HPDE6-E6E7 (cell line): ENCODE measurements at regions not wholly inside any gene's neighbourhood (a gene's known extent, or its start where the extent isn't known, plus 50 kb on each side); places are given as distances from the start of the nearest gene placed in this dataset.

Experiments
- DNase-seq: peaks from one replicate; pipeline ENCODE4 v3.0.0; 2011; ENCODE audit warnings: missing footprints; ENCODE audit errors: extremely low spot score

GRCh38 chr5:135204151-135204600, 170.1 kb upstream of the PITX1 start:
- DNase-seq, result no peak

GRCh38 chr5:135203593-135204036, 169.6 kb upstream of the PITX1 start:
- DNase-seq, result no peak

- no peak for DNase-seq
Measured at GRCh38 chr5:135203019-135203418, 169.0 kb upstream of the PITX1 start.

- DNase-seq, result no peak
Measured at GRCh38 chr5:135199919-135200318, 165.9 kb upstream of the PITX1 start.

GRCh38 chr5:135196483-135196882, 162.5 kb upstream of the PITX1 start:
- no peak for DNase-seq

- no peak for DNase-seq
Measured at GRCh38 chr5:135195270-135195608, 161.2 kb upstream of the PITX1 start.

GRCh38 chr5:135194573-135195269, 160.7 kb upstream of the PITX1 start:
- no peak for DNase-seq

- DNase-seq, result no peak
Measured at GRCh38 chr5:135194126-135194488, 160.1 kb upstream of the PITX1 start.

- no peak for DNase-seq
Measured at GRCh38 chr5:135193213-135194125, 159.4 kb upstream of the PITX1 start.

- DNase-seq, result no peak
Measured at GRCh38 chr5:135192351-135192750, 158.3 kb upstream of the PITX1 start.

GRCh38 chr5:135191084-135191826, 157.2 kb upstream of the PITX1 start:
- peak; percentile 76 for DNase-seq

- DNase-seq, result no peak
Measured at GRCh38 chr5:135190416-135191083, 156.5 kb upstream of the PITX1 start.

GRCh38 chr5:135189024-135189423, 155.0 kb upstream of the PITX1 start:
- no peak for DNase-seq

- DNase-seq, result no peak
Measured at GRCh38 chr5:135188233-135188914, 154.3 kb upstream of the PITX1 start.

- DNase-seq, result peak; percentile 58
Measured at GRCh38 chr5:135186662-135187522, 152.9 kb upstream of the PITX1 start.

- no peak for DNase-seq
Measured at GRCh38 chr5:135185481-135186065, 151.5 kb upstream of the PITX1 start.

GRCh38 chr5:135184646-135185045, 150.6 kb upstream of the PITX1 start:
- DNase-seq, result no peak

- peak; percentile 58 for DNase-seq
Measured at GRCh38 chr5:135183464-135183863, 149.4 kb upstream of the PITX1 start.

- no peak for DNase-seq
Measured at GRCh38 chr5:135182675-135183074, 148.6 kb upstream of the PITX1 start.

- DNase-seq, result no peak
Measured at GRCh38 chr5:135181653-135182052, 147.6 kb upstream of the PITX1 start.
